CD14-positive monocyte (primary cell): ENCODE measurements at regions not wholly inside any gene's neighbourhood (a gene's known extent, or its start where the extent isn't known, plus 50 kb on each side); places are given as distances from the start of the nearest gene placed in this dataset.

Experiments
- DNase-seq, 3 donors: peaks; one replicate each; pipeline ENCODE4 v3.0.0-alpha.2; 2011 to 2022
- H2AFZ ChIP-seq: 2 replicates; pipeline ENCODE4 v1.6.0; 2012; ENCODE audit warnings: mild to moderate bottlenecking, low read depth, low read length, inconsistent platforms; ENCODE audit not compliant: insufficient read depth, poor library complexity, severe bottlenecking
- H3K27ac ChIP-seq, 2 donors: 1 replicate in 1 of 2; 2 replicates in 1 of 2; pipeline ENCODE4 v1.5.1; 2012 to 2013; ENCODE audit warnings: low read length in 2 of 2, control low read depth in 1 of 2, inconsistent platforms in 1 of 2, low read depth in 1 of 2, mild to moderate bottlenecking in 1 of 2
- H3K27me3 ChIP-seq, 2 donors: one replicate each; pipeline versions ENCODE4 v1.6.0 to v1.6.1; 2011 to 2013; ENCODE audit warnings: low read length in 2 of 2; ENCODE audit not compliant: control insufficient read depth in 2 of 2, insufficient read depth in 2 of 2
- H3K36me3 ChIP-seq, 2 donors: replicated peaks in 1 of 2; 1 replicate in 1 of 2; 2 replicates in 1 of 2; pipeline versions ENCODE4 v1.5.1 to v1.6.1; 2012 to 2013; ENCODE audit warnings: low read length in 2 of 2, control low read depth in 1 of 2, inconsistent platforms in 1 of 2, mild to moderate bottlenecking in 1 of 2; ENCODE audit not compliant: insufficient read depth in 2 of 2, control insufficient read depth in 1 of 2
- H3K4me1 ChIP-seq, 2 donors: 1 replicate in 1 of 2; 2 replicates in 1 of 2; pipeline versions ENCODE4 v1.5.1 to v1.6.1; 2012 to 2013; ENCODE audit warnings: low read length in 2 of 2, control low read depth in 1 of 2, inconsistent platforms in 1 of 2, mild to moderate bottlenecking in 1 of 2, moderate library complexity in 1 of 2; ENCODE audit not compliant: insufficient read depth in 2 of 2, control insufficient read depth in 1 of 2
- H3K4me2 ChIP-seq: replicated peaks from 2 replicates; pipeline ENCODE3; 2012; ENCODE audit warnings: low read length, moderate library complexity, mild to moderate bottlenecking; ENCODE audit not compliant: poor library complexity, severe bottlenecking; ENCODE audit errors: extremely low read depth
- H3K4me3 ChIP-seq, 3 experiments: fragments of 200-600 bp in 1 of 3; sonication (generic) in 1 of 3; replicated peaks in 1 of 3; 1 replicate in 2 of 3; 2 replicates in 1 of 3; pipeline ENCODE4 v1.5.1; 2011 to 2013; ENCODE audit warnings: low read length in 3 of 3, mild to moderate bottlenecking in 3 of 3, control low read depth in 2 of 3, low read depth in 2 of 3, inconsistent platforms in 1 of 3, moderate library complexity in 1 of 3
- H3K79me2 ChIP-seq: 2 replicates; pipeline ENCODE4 v1.6.0; 2012; ENCODE audit warnings: mild to moderate bottlenecking, control low read depth, inconsistent platforms, low read length, moderate library complexity; ENCODE audit not compliant: insufficient read depth
- H3K9ac ChIP-seq: 2 replicates; pipeline ENCODE4 v1.6.0; 2017; ENCODE audit warnings: low read length, mild to moderate bottlenecking; ENCODE audit not compliant: insufficient read depth, poor library complexity, severe bottlenecking
- H3K9me3 ChIP-seq, 2 donors: replicated peaks in 1 of 2; 1 replicate in 1 of 2; 2 replicates in 1 of 2; pipeline versions ENCODE4 v1.5.1 to v1.6.1; 2012 to 2013; ENCODE audit warnings: low read length in 2 of 2, control low read depth in 1 of 2; ENCODE audit not compliant: control insufficient read depth in 1 of 2, insufficient read depth in 1 of 2
- H4K20me1 ChIP-seq: 2 replicates; pipeline ENCODE4 v1.6.0; 2012; ENCODE audit warnings: mild to moderate bottlenecking, low read length, control low read depth, moderate library complexity; ENCODE audit not compliant: insufficient read depth
- H3K27ac Mint-ChIP-seq, 7 donors: one replicate each; pipeline ENCODE4 v1.8.0; 2020; ENCODE audit warnings: mild to moderate bottlenecking in 7 of 7, mixed read lengths in 7 of 7, moderate library complexity in 6 of 7, inconsistent platforms in 2 of 7
- H3K27me3 Mint-ChIP-seq, 3 donors: one replicate each; pipeline ENCODE4 v1.8.0; 2021 to 2022; ENCODE audit warnings: low read depth in 3 of 3, mild to moderate bottlenecking in 3 of 3, mixed read lengths in 3 of 3, moderate library complexity in 3 of 3, inconsistent platforms in 1 of 3
- H3K36me3 Mint-ChIP-seq, 2 donors: one replicate each; pipeline ENCODE4 v1.8.0; 2020; ENCODE audit warnings: mixed read lengths in 2 of 2, inconsistent platforms in 1 of 2, mild to moderate bottlenecking in 1 of 2
- H3K4me1 Mint-ChIP-seq: one replicate; pipeline ENCODE4 v1.8.0; 2020; ENCODE audit warnings: mild to moderate bottlenecking, mixed read lengths
- H3K4me3 Mint-ChIP-seq, 2 donors: one replicate each; pipeline ENCODE4 v1.8.0; 2020; ENCODE audit warnings: mild to moderate bottlenecking in 2 of 2, mixed read lengths in 2 of 2, moderate library complexity in 1 of 2
- H3K9me3 Mint-ChIP-seq, 7 donors: one replicate each; pipeline ENCODE4 v1.8.0; 2020 to 2022; ENCODE audit warnings: mixed read lengths in 7 of 7, mild to moderate bottlenecking in 6 of 7, moderate library complexity in 6 of 7, inconsistent platforms in 2 of 7
- CTCF ChIP-seq: fragments of 200-600 bp; IDR thresholded peaks from one replicate; pipeline ENCODE4 v1.8.0; 2022; ENCODE audit warnings: antibody characterized with exemption, mild to moderate bottlenecking
- WGBS: methylation state at CpG from one replicate; pipeline ENCODE4 v1.1.5; 2013; ENCODE audit warnings: missing lambda C conversion rate; ENCODE audit not compliant: insufficient coverage; 5-methylcytosine and 5-hydroxymethylcytosine counted together
- intact Hi-C, 2 donors: fragments of 100-400 bp; cut with micrococcal nuclease; formaldehyde crosslinking; loops; one replicate each; pipeline versions ENCODE4 v1.15.0 to v1.15.1; 2023

- no peak overlapping the region for H3K4me2 ChIP-seq
- peaks cover 0 to 3% (median 0%) of the 10 kb centered on the region in 7 donors for H3K9me3 Mint-ChIP-seq
- no peak overlapping the region for H3K9ac ChIP-seq
- no peak overlapping the region for H3K27ac ChIP-seq
- H3K4me1 ChIP-seq: no peaks in the 10 kb centered on the region
- TF ChIP-seq CTCF: no peak
- H3K9me3 ChIP-seq: no peaks in the 10 kb centered on the region
- H3K27me3 ChIP-seq: peaks cover 7 to 10% of the 10 kb centered on the region in 2 donors
- no peak overlapping the region for H2AFZ ChIP-seq
- no peaks in the 10 kb centered on the region for H3K4me1 Mint-ChIP-seq
- no peak overlapping the region for H3K27ac Mint-ChIP-seq
- H3K4me3 Mint-ChIP-seq: no peak overlapping the region
- no peaks in the 10 kb centered on the region for H4K20me1 ChIP-seq
- intact Hi-C loops: no loop called here
- no peaks in the 10 kb centered on the region for H3K79me2 ChIP-seq
- no peak overlapping the region for H3K4me3 ChIP-seq
- no peaks in the 10 kb centered on the region for H3K36me3 Mint-ChIP-seq
- 100% methylated on average over 1 of the region's 4 CpGs for WGBS
- H3K36me3 ChIP-seq: no peaks in the 10 kb centered on the region
- peaks cover 7 to 10% (median 9%) of the 10 kb centered on the region in 3 donors for H3K27me3 Mint-ChIP-seq
- DNase-seq: no peak
These were observed 316.6 kb upstream of the CDH5 start for GRCh38 chr16:66049865-66050264.

GRCh38 chr16:66045626-66046025 is 320.9 kb upstream of the CDH5 start:
- no peak overlapping the region for H3K4me3 ChIP-seq
- no peaks in the 10 kb centered on the region for H3K9me3 ChIP-seq
- peaks cover 5 to 12% of the 10 kb centered on the region in 2 donors for H3K27me3 ChIP-seq
- no peaks in the 10 kb centered on the region for H4K20me1 ChIP-seq
- WGBS: 100% methylated on average over 1 of the region's 1 CpG
- Mint-ChIP-seq H3K27ac (no peak overlapping the region), H3K27me3 (peaks cover 7 to 12% (median 7%) of the 10 kb centered on the region in 3 donors), H3K36me3 (no peaks in the 10 kb centered on the region), H3K9me3 (peaks cover 0 to 4% (median 0%) of the 10 kb centered on the region in 7 donors), H3K4me1 (no peaks in the 10 kb centered on the region), H3K4me3 (no peak overlapping the region)
- H3K4me1 ChIP-seq: no peaks in the 10 kb centered on the region
- intact Hi-C loops: no loop called here
- H3K79me2 ChIP-seq: no peaks in the 10 kb centered on the region
- no peak overlapping the region for H3K27ac ChIP-seq
- H3K4me2 ChIP-seq: no peak overlapping the region
- H2AFZ ChIP-seq: no peak overlapping the region
- no peak overlapping the region for H3K9ac ChIP-seq
- H3K36me3 ChIP-seq: no peaks in the 10 kb centered on the region
- no peak for TF ChIP-seq CTCF
- no peak for DNase-seq
